Medulla oblongata (tissue), 1 donor: ENCODE measurements at regions not wholly inside any gene's neighbourhood (a gene's known extent, or its start where the extent isn't known, plus 50 kb on each side); places are given as distances from the start of the nearest gene placed in this dataset.

Experiments used
- DNase-seq: peaks from one replicate; pipeline ENCODE4 v3.0.0-alpha.2; 2015; ENCODE audit errors: extremely low spot score

DNA sequence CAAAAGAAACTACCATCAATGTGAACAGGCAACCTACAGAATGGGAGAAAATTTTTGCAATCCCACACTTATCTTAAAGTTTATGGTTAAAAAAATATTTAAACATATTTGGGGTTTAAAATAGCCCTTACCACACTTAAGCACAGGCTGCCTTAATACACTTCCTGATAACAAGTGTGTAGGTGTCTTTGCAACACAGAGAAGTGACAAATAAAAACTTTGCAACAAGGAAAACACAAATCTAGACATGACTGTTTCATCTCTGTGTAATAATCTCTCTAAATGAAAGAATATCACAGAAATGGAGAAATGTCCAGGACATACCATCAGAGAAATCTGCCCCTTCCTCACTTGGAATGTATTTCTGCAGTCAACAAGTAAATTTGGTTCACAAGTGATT lies 464.1 kb upstream of the ARHGEF26 start:
- DNase-seq: no peak

DNA sequence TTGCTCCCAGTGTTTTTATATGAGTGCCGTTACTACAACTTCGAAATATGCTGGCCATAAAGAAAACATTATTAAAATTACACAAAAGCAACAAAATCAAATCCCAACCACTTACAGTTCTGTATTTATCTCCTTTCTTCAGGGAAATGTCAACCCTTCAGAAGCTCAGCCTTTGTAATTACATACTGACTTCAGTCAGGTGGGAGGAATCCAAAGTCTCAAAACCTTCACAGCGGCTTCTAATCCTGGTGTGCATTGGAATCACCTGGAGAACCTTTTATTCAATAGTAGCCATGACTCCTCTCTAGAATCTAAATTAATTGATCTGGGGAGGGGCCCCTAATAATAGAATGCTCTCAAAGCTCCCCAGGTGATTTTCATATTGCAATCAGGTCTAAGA lies 463.7 kb upstream of the ARHGEF26 start:
- DNase-seq: no peak

DNA sequence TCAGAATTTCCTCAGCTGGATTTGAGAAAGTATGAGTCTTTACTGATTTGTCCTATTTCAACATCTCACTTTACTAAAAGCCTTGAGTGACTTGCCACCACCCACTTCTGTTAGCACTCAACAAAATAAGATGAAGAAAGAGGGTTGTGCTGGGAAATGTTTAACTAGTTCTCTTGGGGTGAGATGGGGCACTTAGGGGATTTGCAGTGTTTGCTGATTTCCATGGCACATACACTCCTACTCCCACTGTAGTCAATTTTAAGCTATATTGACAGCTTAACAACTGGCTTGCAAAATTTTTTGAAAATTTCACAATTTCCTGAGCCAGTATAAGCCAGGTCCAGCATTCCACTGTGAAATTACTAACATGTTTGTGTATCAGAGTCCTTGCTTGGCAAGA lies 463.1 kb upstream of the ARHGEF26 start:
- DNase-seq: no peak

DNA sequence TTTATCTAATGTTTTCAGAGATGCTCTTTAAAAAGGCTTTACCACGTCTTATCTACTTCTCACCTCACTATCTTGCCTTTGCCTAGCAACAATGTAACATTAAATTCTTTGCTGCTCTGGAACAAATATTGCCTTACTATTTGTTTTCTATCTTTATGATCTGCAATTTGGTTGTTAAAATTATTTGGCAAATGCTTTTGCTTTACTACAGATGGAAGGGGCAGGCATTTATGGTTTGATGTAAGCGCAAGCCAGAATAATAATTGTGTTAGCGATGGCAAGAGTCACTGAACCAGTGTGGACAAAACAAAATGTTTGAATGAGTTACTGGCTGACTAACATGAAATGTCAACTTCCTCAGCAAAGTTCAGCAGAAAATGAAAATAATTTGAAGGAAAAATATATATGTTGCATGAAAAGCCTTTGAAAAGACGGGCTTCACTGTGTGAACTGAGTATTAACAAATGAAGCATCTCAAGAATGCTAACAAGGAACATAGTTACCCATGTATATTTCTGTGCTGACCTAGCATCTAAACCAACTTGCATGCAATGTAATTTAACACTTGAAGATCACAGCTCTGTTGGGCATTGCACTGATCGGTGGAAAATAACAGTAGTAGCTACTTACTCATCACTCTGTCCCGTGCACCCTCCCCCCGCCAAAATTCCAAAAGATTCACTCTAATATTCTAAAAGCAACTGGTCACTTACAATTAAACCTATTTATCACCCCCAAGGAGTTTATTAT lies 454.0 kb upstream of the ARHGEF26 start:
- no peak for DNase-seq

DNA sequence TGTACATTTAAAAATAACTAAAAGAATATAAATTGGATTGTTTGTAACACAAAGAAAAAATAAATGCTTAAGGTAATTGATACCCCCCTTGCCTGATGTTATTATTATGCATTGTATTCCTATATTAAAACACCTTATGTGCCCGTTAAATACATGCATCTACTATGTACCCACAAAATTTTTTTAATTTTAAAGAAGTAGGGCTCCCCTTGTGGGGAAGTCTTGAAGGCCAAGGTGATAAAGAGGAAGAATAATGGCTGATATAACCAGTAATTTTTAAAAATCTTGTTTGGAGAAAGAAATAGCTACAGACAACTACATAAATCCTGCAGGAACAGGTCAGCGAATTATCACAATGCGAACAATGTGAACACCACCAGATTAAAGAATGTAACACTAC lies 451.7 kb upstream of the ARHGEF26 start:
- no peak for DNase-seq

DNA sequence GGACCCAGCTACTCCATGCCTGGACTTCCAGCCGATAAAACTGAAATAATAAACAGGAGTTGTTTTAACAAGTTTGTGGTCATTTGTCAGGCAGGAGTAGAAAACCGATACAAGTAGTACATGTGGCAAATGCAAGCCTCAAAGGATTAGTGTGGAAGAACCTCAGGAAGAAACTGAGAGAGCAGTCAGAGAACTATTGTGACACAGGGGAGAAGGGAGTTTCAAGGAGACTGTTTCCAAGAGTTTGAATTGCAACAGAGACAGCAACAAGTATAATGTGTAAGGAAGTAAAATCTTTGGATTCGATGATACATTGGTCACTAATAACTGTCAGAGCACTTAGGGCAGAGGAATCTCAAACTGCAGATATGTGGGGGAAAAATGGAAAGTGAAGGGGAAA lies 450.6 kb upstream of the ARHGEF26 start:
- no peak for DNase-seq

DNA sequence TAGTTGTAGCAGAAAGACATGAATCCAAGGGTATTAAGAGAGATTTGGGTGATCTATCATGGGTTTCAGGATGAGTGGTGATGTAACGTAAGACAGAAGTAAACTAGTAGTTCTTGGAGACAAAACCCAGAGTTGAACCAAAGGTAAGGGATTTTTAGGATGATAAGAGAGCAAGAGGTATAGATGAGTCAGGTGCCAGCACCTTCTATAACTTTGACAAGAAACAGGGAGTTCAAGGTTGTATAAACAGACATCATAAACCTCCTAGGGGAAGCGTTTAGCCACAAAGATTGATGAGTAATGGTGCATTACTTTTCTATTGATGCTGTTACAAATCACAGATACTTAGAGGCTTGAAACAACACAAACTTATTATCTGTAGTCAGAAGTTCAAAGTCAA lies 447.3 kb upstream of the ARHGEF26 start:
- DNase-seq: no peak

DNA sequence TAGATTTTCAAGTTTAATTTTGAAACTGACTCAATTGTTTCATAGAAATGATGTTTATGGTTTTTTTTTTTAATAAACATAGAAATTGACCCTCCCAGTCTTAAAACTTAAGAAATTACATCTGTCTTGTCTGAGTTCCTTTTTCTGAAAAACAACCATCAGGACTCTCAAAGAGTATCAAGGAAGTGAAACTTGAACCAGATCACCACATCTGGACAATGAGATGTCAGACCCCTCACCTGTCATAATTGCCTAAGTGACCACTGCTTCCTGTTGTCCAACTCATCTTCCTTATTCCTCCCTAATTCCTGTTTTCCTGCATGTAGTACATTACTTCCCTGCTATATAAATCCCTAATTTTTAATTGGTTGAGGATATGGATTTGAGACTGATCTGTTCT lies 441.5 kb upstream of the ARHGEF26 start:
- DNase-seq: peak; percentile 37

DNA sequence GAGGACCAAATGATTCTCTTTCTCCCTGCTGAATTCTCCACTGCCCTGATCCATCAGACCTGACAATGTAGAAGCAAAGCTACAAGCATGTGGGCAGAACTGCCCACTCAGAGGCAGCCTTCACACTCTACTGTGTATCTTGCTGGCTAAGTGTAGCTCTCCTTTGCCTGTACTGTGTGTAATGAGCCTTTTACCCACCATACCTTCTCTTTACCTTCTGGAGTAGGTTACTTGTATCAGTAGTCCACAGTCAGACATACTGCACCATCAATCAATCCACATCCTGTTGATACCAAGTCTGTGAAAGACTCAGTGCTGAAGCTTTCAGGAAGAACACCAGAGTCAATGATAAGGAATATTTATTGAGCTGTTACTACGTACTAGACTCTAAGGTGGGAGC lies 440.7 kb upstream of the ARHGEF26 start:
- DNase-seq: no peak

DNA sequence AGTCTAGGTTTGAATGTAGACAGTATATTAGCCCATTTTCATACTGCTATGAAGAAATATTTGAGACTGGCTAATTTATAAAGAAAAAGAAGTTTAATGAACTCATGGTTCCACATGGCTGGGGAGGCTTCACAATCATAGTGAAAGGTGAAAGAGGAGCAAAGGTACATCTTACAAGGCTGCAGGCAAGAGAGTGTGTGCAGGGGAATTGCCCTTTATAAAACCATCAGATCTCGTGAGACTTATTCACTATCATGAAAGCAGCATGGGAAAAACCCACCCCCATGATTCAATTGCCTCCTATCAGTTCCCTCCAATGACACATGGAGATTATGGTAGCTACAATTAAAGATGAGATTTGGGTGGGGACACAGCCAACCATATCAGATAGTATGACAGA lies 440.1 kb upstream of the ARHGEF26 start:
- DNase-seq: no peak

DNA sequence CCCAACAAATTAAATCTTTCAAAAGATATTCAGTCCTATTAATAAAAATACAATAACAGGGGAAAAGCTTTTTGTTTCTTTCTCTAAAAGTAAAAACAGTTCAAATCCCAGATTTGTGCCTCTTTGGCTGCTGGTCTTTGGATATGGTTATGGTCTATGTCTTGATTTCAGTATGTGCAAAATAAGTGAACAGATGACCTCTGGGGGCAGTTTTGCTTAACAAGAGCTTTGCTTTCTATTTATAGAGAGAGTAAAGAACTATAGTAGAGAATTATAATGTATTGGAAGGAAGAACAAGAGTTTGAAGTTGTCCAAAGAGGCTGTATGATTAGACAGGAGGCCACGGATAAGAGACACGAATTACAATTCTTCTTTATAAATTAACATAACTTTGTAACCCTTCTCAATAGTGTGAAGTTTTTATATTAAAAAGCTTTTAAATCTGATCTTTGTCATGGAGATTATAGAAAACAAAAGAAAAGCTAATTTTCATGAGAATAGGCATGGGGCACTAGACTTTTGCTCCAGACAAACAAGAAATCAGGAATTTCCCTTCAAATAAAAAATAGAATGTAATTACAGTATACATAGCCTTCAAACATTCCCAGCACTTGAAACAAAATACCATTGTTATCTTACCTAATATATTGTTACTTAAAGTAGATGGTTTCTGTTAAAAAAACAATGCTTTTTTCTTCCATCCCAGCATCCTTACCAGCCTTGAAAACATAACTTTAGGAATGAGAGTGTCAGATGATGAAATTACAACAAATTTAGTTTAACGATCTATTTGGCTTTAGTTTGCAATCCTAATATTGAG lies 432.7 kb upstream of the ARHGEF26 start:
- DNase-seq: no peak

DNA sequence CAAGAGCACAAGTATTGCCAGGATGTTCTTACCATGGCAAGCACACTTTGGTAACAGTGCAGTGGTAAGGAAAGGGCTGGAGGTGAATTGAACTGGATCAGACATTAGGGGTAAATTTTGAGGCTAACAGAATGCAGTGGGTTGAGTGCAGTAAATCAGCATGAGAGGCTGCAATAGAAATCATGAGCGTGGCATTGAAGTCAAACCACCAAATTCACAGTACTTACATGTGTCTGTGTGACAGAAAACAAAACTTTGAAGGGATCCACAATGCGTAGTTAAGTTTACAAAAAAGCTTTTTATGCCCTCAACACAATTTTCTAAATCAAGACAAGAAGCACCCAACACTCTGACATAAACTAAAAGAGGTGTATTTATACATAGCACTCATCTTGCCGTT lies 428.0 kb upstream of the ARHGEF26 start:
- DNase-seq: no peak

DNA sequence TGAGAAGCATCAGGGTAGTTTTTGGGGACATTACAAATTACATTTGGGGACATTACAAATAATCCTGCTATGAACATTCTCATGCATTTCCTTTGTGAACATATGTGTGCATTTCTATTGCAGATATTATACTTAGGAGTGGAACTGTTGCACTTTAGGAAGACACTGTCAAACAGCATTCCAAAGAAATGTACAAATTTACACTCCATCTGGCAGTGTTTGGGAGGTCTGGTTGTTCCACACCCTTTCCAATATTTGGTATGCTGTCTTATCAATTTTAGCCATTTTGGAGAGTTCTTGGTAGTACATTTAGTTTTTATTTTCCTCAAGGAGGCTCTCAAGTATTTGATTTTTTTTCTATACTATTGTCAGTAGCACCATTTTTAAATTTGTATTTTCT lies 419.1 kb upstream of the ARHGEF26 start:
- no peak for DNase-seq

DNA sequence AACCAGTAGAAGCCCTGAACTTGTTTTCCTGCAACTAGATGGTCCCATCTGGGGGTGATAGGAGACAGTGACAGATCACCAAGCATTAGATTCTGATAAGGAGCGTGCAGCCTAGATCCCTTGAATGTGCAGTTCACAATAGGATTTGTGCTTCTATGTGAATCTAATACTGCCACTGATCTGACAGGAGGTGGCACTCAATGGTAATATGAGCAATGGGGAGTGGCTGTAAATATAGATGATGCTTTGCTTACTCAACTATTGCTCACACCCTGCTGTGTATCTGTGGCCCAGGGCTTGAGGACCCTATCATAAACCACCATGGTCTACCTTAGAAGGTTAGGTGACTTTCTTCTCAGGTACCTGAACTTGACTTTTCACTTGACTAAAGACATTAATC lies 417.1 kb upstream of the ARHGEF26 start:
- DNase-seq: no peak

DNA sequence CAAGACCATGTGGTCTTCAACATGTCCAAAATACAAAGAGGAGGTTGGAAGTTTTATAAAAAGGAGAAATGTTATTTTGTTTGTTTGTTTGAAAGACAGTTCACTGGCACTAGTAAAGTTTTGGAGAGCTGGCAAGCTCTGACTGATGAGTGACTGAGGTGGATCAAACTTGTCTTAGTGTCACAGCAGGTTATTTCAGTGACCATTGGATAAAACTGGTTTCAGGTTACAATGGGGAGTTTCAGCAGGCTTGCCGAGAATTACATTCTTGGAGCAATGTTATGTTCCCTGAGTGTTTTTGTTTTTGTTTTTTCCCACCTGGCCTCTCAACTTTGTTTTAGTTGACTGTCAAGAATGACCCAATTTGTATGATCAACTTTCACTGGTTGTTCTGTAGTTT lies 414.5 kb upstream of the ARHGEF26 start:
- no peak for DNase-seq

DNA sequence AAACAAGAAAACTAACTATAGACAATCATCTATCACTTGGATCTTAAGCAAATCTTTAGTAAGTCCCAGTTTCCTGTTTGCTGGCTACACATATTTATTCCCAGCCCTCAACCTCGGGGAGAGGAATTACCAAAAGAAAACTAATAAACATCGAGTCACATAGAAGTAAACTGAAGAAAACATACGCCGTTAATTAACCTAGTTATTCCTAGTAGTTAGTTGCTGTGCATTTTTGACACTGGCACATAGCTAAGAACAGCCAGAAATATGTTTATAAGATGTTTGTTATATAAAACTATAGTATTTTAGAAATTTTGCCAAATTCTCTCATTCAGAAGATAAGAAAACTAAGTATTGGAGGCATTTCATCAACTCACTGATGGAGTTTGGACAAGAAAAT lies 407.2 kb upstream of the ARHGEF26 start:
- no peak for DNase-seq

DNA sequence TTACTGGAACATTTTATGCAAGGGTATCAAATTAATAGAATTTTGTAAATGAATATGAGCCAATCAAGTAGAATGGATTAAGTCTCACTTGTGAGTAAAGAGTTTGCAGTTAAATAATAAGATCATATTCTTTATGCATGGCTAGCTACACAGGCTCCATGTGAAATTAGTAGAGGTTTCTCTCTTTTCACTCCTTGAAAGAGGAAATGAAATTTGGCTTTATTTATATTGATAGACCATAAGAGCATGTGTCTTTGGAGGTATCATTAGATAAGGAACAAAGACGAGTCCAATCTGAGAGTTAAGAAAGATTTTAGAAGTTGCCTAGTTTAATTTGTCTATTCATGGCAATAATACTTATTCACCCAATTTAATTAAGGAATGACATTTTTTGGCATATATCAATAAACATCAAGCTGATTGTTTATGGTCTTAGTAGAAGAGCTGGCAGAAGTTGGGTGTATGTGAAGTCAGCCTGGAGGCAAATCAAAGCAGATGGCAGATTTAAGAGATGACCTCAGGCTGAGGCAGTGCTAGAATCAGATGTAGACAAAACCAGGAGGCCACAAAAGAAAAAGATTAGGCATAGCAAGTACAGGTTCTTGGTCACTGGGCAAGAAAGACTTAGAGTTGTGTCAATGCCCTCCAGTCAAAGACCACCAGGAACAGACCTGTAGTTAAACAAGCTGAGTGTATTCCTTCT lies 406.5 kb upstream of the ARHGEF26 start:
- DNase-seq: no peak

DNA sequence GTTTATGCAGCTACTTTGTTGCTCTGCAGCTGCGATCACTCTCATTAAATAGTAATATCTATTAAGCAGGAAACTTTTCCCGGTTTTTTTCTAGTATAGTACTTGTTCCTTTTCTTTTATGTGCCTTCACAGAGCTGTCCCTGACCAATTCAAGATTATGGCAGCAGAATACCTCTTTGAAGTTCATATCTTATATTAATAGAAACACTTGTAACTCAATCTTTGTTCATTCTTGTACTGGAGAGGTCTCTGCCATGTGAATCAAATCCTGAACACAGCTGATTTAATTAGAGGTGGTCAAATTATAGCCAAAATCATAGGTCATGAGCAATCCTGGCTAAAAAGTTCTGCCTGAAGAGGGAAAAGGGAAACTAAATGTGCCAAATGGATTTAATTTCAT lies 399.0 kb upstream of the ARHGEF26 start:
- no peak for DNase-seq

DNA sequence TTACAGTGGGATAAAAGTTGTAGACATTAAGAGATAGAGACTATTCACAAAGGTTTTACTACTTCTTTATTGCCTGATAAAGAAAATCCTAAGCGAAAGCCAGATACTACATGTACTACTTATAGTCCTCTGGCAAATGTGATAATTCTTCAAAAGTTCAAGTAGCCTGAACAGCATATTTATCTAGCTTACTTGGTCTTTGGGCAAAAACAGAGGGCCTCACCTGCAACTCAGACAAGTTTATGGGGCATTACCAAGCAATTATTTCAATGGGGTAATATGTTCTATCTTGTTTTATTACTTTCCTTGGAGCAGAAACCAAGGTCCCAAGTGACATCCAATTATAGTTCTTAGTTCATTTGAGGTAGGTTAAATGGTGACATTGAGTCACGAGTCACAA lies 390.1 kb upstream of the ARHGEF26 start:
- DNase-seq: no peak

DNA sequence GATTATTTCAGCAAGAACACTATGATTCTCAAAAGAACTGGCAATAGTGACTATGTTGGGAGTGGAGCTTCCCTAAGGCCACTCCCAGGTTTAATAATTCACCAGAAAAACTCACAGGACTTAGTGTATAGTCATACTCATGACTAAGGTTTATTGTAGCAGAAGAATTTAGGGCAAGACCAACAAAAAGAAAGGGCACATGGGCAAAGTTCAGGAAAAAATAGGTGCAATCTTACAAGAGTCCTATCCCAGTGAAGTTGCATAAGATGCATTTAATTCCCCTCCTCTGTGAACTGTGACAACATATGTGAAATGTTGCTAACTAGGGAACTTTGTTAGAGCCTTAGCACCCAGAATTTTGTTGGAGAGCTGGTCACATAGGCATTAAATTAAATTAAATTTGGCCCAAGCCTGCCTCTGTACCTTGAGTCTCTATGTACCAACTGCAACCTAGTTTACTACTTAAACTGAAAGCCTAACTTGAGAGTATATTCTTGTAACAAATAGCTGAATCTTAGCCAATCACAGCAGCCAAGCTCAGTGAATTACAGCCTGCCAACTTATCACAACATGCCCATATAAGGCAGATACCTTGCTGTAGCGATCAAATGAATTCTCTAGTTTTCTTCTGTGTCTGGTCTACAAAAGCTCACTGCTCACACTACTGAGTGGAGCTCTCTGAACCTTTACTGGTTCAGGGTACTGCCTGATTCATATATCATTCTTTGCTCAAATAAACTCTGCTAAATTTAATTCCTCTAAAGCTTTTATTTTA lies 386.2 kb upstream of the ARHGEF26 start:
- DNase-seq: no peak

DNA sequence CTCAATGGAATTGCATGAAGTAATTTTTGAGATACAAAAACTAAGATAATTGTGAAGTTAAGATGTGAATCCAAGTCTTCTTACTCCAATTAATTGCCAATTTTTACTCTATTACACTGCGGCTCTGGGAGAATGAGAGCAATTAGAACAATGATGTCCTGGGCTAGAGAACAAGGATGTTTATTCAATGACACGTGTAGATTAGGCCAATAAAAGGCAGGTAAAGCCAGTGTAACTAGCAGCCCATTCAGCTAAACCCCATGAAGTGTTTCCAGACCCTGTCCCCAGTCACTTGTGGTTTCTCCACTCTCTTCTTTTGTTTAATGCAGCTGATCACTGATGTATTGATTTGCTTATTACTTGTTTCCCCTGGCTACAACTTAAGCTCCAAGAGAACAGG lies 381.1 kb upstream of the ARHGEF26 start:
- DNase-seq: no peak

DNA sequence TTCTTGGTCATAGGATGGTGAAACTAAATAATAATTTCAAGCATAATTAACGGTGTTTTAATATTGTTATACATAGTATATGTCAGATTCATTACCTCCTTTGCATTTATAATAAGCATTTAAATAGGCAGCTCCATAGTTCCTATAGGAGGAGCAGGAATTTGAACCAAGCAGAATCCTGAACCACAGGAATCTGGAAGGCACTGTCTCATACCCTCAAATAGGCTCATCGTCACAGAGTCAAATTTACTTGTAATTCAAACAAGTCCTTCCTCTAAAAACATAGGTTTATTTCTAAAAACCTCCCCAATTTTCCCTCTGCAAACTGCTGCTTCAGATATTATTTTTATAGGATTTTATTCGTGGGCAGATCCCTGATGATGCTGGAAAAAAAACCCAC lies 376.3 kb upstream of the ARHGEF26 start:
- DNase-seq: no peak
